Esophagus (tissue), 2 donors: ENCODE measurements at regions not wholly inside any gene's neighbourhood (a gene's known extent, or its start where the extent isn't known, plus 50 kb on each side); places are given as distances from the start of the nearest gene placed in this dataset.
"Not testable (repeated sequence)": the region's sequence is repeated elsewhere in the genome, so short reads cannot be mapped to it uniquely, and the experiment has no call there.

Experiments used
- H3K27ac ChIP-seq, 2 donors: one replicate each; pipeline ENCODE4 v1.5.1; 2013; ENCODE audit warnings: low read depth in 2 of 2, mild to moderate bottlenecking in 2 of 2, inconsistent platforms in 1 of 2, low read length in 1 of 2, moderate library complexity in 1 of 2
- H3K27me3 ChIP-seq, 2 donors: one replicate each; pipeline ENCODE4 v1.6.1; 2013; ENCODE audit warnings: low read length in 2 of 2, control low read depth in 1 of 2, mild to moderate bottlenecking in 1 of 2; ENCODE audit not compliant: insufficient read depth in 2 of 2, control insufficient read depth in 1 of 2
- H3K36me3 ChIP-seq, 2 donors: one replicate each; pipeline ENCODE4 v1.6.1; 2013; ENCODE audit warnings: low read length in 1 of 2; ENCODE audit not compliant: control insufficient read depth in 2 of 2, insufficient read depth in 2 of 2
- H3K4me1 ChIP-seq, 2 donors: one replicate each; pipeline ENCODE4 v1.6.1; 2013; ENCODE audit warnings: low read length in 1 of 2; ENCODE audit not compliant: control insufficient read depth in 2 of 2, insufficient read depth in 2 of 2
- H3K4me3 ChIP-seq, 2 donors: one replicate each; pipeline ENCODE4 v1.5.1; 2013; ENCODE audit warnings: low read length in 2 of 2, mild to moderate bottlenecking in 2 of 2, low read depth in 1 of 2, moderate library complexity in 1 of 2
- H3K9me3 ChIP-seq, 2 donors: one replicate each; pipeline ENCODE4 v1.6.1; 2013; ENCODE audit warnings: mild to moderate bottlenecking in 2 of 2, low read depth in 1 of 2, low read length in 1 of 2, moderate library complexity in 1 of 2; ENCODE audit not compliant: control insufficient read depth in 2 of 2, insufficient read depth in 1 of 2
- WGBS, 2 donors: extraction: QIAGEN DNeasy Blood & Tissue Kit; methylation state at CpG; one replicate each; pipeline ENCODE4 v1.1.7; 2013; 5-methylcytosine and 5-hydroxymethylcytosine counted together
- donor health status: healthy with polysubstance abuse.
- donor health status: Bipolar disorder and iron deficiency.

DNA sequence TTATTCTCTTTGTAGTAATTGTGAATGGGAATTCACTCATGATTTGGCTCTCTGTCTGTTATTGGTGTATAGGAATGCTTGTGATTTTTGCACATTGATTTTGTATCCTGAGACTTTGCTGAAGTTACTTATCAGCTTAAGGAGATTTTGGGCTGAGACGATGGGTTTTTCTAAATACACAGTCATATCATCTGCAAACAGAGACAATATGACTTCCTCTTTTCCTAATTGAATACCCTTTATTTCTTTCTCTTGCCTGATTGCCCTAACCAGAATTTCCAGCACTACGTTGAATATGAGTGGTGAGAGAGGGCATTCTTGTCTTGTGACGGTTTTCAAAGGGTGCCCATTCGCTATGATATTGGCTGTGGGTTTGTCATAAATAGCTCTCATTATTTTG is 209.8 kb upstream of the NEBL start:
- not testable (repeated sequence) for H3K4me1 ChIP-seq, H3K4me3 ChIP-seq, H3K36me3 ChIP-seq, H3K9me3 ChIP-seq, H3K27me3 ChIP-seq, H3K27ac ChIP-seq
- 79 to 84% methylated on average over 4 of the region's 4 CpGs for WGBS, 2 donors

DNA sequence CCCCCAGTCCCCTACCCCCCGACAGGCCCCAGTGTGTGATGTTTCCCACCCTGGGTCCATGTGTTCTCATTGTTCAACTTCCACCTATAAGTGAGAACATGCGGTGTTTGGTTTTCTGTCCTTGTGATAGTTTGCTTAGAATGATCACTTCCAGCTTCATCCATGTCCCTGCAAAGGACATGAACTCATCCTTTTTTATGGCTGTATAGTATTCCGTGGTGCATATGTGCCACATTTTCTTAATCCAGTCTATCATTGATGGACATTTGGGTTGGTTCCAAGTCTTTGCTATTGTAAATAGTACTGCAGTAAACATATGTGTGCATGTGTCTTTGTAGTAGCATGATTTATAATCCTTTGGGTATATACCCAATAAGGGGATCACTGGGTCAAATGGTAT is 208.2 kb upstream of the NEBL start:
- not testable (repeated sequence) for H3K9me3 ChIP-seq, H3K27ac ChIP-seq, H3K4me3 ChIP-seq, H3K27me3 ChIP-seq, H3K4me1 ChIP-seq, H3K36me3 ChIP-seq
- WGBS, 2 donors = 65 to 92% methylated on average over 3 of the region's 3 CpGs

DNA sequence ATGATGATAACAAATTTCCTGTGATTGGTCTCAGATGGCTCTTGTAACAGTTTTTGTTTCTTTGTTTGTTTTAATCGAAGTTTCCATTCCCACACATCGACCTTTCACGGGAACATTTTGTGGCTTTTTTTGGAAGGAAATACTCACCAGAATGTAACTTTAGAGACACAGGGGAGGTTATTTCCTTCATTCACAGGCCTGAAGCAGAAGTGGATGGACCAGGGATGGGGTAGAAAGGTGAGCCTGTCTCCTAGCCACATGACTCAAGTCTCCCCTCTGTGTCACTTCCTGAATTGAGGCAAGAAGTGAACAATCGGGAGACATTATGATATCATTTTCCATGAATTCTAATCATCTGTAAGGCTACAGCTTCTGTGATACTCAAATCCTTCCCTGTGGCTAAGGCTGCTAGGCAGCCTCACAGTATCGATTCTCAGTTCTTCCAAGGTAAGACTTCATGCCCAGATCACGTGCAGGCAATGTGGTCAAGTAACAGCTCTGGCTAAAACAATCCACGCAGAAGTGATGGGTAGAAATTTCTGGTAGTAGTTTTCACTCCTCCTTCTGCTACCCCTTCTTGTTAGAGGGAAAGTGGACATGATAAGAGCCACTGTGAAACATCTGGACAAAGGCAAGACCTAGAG is 203.9 kb upstream of the NEBL start:
- Histone ChIP-seq H3K4me3 (no peak overlapping the region), H3K9me3 (no peaks in the 10 kb centered on the region), H3K27me3 (no peaks in the 10 kb centered on the region), H3K27ac (no peak overlapping the region), H3K36me3 (no peaks in the 10 kb centered on the region), H3K4me1 (no peaks in the 10 kb centered on the region)
- 51 to 58% methylated on average over 7 of the region's 7 CpGs for WGBS, 2 donors

DNA sequence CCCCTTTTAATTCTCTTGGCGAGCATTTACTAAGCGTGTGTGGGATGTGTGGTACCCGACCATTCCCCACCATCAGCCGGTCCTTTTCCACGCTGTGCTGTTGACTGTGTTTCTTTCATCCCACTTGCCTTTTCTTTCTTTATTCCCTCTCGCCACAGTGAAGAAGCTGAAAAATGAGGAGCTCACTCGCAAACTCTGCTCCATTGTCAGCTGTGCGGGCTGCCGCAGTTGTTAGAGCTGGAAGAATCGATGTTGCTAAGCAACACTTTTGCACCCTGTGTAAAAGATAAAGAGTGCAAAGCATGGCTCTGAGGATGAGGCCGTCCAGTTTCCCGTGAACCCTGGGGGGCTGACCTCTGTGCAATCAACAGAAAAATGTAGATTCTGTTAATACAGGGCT is 203.1 kb upstream of the NEBL start:
- no peaks in the 10 kb centered on the region for H3K4me1 ChIP-seq
- WGBS, 2 donors = 70 to 73% methylated on average over 12 of the region's 12 CpGs
- H3K36me3 ChIP-seq = no peaks in the 10 kb centered on the region
- H3K27ac ChIP-seq = no peak overlapping the region
- no peak overlapping the region for H3K4me3 ChIP-seq
- no peaks in the 10 kb centered on the region for H3K9me3 ChIP-seq
- H3K27me3 ChIP-seq = no peaks in the 10 kb centered on the region

DNA sequence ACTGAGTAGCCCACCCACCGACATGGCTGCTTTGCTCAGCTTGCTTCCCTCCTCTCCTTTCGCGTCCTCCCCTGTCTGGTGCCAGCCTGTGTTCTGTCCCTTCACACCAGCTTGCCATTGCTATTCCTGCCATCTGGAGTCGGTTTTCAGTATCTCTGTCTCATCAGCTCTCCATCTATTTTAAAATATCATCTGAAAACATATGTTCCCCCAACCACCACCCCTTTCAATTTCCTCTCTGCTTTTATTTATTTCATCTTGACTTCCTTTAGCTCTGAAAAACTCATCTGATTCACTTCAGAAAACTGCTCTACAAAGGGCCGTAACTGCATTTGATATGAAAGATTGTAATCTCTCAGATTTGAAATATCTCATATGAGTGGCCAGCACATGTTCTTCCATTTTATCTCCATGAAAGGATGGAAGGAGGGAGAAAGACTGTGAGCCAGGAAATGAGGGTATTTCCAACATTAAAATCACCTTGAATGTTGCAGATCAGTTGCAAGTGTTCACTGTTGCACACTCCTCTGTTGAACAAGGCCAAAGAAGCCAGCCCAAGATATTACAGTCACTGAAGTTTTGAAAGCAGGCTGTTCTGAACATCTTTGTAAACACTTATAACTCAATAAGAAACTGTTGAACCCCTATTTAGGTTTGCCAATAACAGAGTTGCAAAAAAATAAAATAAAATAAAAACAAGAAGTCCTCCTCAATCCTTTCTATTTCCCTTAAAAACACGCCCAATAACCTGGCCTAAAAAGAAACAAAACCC is 202.4 kb upstream of the NEBL start:
- Histone ChIP-seq H3K36me3 (no peaks in the 10 kb centered on the region), H3K9me3 (no peaks in the 10 kb centered on the region), H3K27ac (no peak overlapping the region), H3K4me3 (no peak overlapping the region), H3K4me1 (no peaks in the 10 kb centered on the region), H3K27me3 (no peaks in the 10 kb centered on the region)
- WGBS, 2 donors = 73 to 79% methylated on average over 6 of the region's 6 CpGs

DNA sequence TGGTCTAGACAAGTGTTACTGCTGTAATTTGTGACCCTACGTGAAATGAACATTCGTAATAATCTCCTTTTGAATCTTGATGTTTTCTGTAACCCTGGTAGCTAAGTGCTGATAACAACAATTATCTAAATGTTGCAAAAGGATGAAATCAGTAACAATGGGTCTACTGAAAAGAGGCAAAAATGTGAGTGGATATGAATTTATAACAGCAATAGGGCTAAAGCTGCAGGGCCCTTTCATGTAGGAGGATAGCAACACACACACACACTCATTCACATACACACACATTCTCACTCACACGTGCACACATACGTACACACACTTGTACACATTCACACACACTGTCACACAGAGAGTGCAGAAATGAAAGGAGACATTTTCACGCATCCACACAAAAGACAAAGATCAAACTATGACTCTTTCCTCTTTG is 200.8 kb upstream of the NEBL start:
- no peaks in the 10 kb centered on the region for H3K4me1 ChIP-seq
- H3K4me3 ChIP-seq = no peak overlapping the region
- no peak overlapping the region for H3K27ac ChIP-seq
- no peaks in the 10 kb centered on the region for H3K36me3 ChIP-seq
- WGBS, 2 donors = 89 to 91% methylated on average over 5 of the region's 5 CpGs
- no peaks in the 10 kb centered on the region for H3K9me3 ChIP-seq
- H3K27me3 ChIP-seq = no peaks in the 10 kb centered on the region

DNA sequence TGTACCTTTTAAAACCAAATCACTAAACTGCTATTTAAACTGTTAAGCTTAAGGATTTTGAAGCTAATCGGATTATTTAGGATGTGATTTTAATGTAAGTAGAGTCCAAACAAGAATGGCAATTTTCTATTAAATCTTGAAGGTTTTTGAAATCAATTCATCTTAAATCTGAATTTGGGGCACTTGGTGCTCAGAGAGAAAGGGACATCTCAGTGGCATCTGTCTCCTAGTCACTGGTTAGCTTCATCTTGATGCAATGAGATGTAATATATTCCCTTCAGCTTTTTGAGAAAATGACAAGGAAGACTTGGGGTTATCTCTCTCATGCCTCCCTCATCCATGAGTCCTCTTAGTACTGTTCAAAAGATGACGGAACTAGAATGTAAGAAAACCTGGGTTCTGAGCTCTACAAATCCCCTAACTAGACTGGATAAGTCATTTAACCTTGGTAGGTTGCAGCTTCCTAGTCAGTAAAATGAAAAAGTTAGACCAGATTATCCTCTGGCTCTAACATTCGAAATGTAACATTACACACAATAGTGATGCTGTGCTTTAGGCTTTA is 198.5 kb upstream of the NEBL start:
- no peak overlapping the region for H3K27ac ChIP-seq
- 78 to 80% methylated on average over 3 of the region's 3 CpGs for WGBS, 2 donors
- no peaks in the 10 kb centered on the region for H3K36me3 ChIP-seq
- H3K4me1 ChIP-seq = no peaks in the 10 kb centered on the region
- H3K27me3 ChIP-seq = no peaks in the 10 kb centered on the region
- H3K9me3 ChIP-seq = no peaks in the 10 kb centered on the region
- no peak overlapping the region for H3K4me3 ChIP-seq

DNA sequence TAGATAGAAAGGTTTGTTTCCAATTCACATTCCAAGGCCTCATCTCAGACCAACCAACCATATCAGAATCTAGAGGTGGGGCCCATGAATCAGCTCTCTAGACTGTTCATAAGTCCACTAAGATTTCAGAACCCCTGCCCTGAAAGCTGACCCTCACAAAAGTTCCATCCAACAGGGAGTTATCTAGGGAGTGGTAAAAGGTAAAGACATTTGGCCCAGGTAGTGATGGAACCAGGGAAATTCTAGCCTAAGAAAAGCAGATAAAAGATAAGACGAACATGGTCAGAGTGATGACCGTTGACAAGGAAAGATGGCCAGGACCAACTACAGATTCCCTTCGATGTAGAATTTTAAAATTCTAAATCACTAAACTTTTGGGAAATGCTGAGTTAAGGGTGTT is 198.0 kb upstream of the NEBL start:
- H3K27ac ChIP-seq = no peak overlapping the region
- no peaks in the 10 kb centered on the region for H3K36me3 ChIP-seq
- no peaks in the 10 kb centered on the region for H3K27me3 ChIP-seq
- H3K4me1 ChIP-seq = no peaks in the 10 kb centered on the region
- WGBS, 2 donors = 88 to 94% methylated on average over 3 of the region's 3 CpGs
- H3K4me3 ChIP-seq = no peak overlapping the region
- H3K9me3 ChIP-seq = no peaks in the 10 kb centered on the region

DNA sequence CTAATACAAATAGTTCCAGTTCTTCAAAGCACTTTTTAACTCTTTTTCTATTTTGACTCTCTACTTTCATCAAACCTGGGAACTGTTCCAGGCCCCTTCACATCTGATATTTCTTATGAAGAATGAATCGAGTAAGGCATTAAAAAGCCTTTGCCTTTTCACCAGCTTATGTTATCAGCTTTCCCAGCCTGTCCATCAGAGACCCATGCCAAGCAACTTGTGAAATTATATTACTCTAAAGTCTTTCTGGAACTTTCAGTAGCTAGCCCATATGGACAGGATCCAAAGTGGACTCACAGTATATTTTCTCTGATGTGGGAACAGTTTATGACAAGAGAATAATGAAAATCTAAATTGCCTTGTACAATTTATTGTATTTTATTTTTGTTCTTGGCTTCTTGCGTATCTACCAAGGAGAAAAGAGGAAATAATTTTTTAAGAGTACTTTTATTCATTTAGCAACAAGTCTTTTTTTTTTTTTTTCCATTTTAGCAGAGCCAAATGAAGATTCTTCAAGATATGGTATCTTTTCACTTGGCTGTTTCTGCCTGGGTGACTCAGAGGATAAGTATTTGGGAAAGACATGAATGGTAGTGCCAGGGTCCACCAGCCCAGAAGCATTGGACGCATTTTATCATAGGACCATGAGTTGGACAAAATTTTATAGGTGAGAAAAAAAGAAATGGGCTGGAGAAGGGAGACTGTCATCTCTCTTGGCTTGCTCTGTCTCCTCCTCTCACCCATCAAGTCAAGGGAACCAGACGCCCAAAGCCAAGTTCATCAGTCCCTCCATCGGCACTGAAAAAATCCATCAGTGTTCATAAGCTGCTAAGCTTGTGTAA is 195.8 kb upstream of the NEBL start:
- Histone ChIP-seq H3K36me3 (no peaks in the 10 kb centered on the region), H3K4me3 (no peak overlapping the region), H3K4me1 (no peaks in the 10 kb centered on the region), H3K27ac (no peak overlapping the region), H3K27me3 (no peaks in the 10 kb centered on the region), H3K9me3 (no peaks in the 10 kb centered on the region)
- 63 to 64% methylated on average over 5 of the region's 5 CpGs for WGBS, 2 donors
